ENCODE measurements at regions not wholly inside any gene's neighbourhood (a gene's known extent, or its start where the extent isn't known, plus 50 kb on each side); places are given as distances from the start of the nearest gene placed in this dataset.

- H3K4me1 ChIP-seq (ENCODE audit: control insufficient read depth, insufficient read depth, low read length) = no peaks in the 10 kb centered on the region
- H3K36me3 ChIP-seq (ENCODE audit: control insufficient read depth, insufficient read depth, low read length) = no peaks in the 10 kb centered on the region
- no peaks in the 10 kb centered on the region for H3K9me3 ChIP-seq (replicated peaks; ENCODE audit: control insufficient read depth, low read depth, low read length)
- no peak overlapping the region for H3K27ac ChIP-seq (ENCODE audit: low read length)
- WGBS (ENCODE audit: insufficient coverage) = no CpG with 5 or more reads among the region's 3 CpGs
- no peak for DNase-seq
- no peaks in the 10 kb centered on the region for H3K27me3 ChIP-seq (ENCODE audit: control insufficient read depth, insufficient read depth, low read length)
- H3K4me3 ChIP-seq (ENCODE audit: low read length) = no peak overlapping the region
Measured at GRCh38 chr4:89357787-89358186, 50.2 kb upstream of the GPRIN3 start.
